Mucosa of descending colon (tissue), 3 donors: ENCODE measurements at regions not wholly inside any gene's neighbourhood (a gene's known extent, or its start where the extent isn't known, plus 50 kb on each side); places are given as distances from the start of the nearest gene placed in this dataset.
"Not testable (repeated sequence)": the region's sequence is repeated elsewhere in the genome, so short reads cannot be mapped to it uniquely, and the experiment has no call there.

Experiments used
- ATAC-seq: fragments of 200-7000 bp; cut with Tn5 transposase; one replicate; pipeline ENCODE4 v1.9.1; 2020; ENCODE audit warnings: mild to moderate bottlenecking, moderate library complexity
- DNase-seq, 3 donors: peaks; one replicate each; pipeline ENCODE4 v3.0.0-alpha.2; 2020
- H3K36me3 ChIP-seq: fragments of 200-600 bp; one replicate; pipeline ENCODE4 v1.8.0; 2021; ENCODE audit warnings: low read depth, mild to moderate bottlenecking
- H3K4me1 ChIP-seq: fragments of 200-600 bp; one replicate; pipeline ENCODE4 v1.8.0; 2021; ENCODE audit warnings: low read depth, mild to moderate bottlenecking
- H3K4me3 ChIP-seq: fragments of 200-600 bp; one replicate; pipeline ENCODE4 v1.8.0; 2021; ENCODE audit warnings: mild to moderate bottlenecking
- H3K9me3 ChIP-seq: fragments of 200-600 bp; one replicate; pipeline ENCODE4 v1.8.0; 2021; ENCODE audit warnings: mild to moderate bottlenecking
- intact Hi-C, 2 donors: fragments of 100-400 bp; cut with DNase I in 1 of 2; cut with micrococcal nuclease in 1 of 2; formaldehyde crosslinking; loops; one replicate each; pipeline versions ENCODE4 v1.11.0 to v1.11.1; 2022; cut with DNase I, micrococcal nuclease
- TF ChIP-seq, protein P1 (sequence below): fragments of 200-600 bp; IDR thresholded peaks from one replicate; pipeline ENCODE4 v1.8.0; 2022; ENCODE audit warnings: antibody characterized with exemption, mild to moderate bottlenecking
- donor health status: DM: no; HTN: no; CAD: no; lungs with moderate emphysema.
- donor health status: DM: no; HTN: no; CAD: no.
- donor health status: DM: no; HTN: yes; CAD: no.

DNA sequence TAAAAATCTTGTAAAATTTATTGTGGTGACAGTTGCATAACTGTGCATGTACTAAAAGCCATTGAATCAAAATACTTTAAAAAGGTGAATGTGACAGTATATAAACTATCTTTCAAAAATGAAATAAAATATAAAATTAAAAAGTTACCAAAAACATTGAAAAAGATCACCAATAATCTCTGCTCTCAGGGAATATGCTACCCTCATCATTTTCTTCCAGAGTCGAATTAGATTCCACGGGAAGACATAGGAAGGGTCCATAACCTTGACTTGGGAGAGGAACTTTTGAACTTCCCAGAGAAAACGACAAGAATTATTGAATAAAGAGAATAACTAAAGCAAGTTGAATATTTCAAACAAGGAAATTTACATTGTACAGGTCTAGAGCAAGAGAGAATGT lies 649.5 kb downstream of the NUP35 start:
- Histone ChIP-seq H3K9me3 (no peaks in the 10 kb centered on the region), H3K4me3 (no peak overlapping the region), H3K36me3 (no peaks in the 10 kb centered on the region), H3K4me1 (no peaks in the 10 kb centered on the region)
- TF ChIP-seq, protein P1, sequence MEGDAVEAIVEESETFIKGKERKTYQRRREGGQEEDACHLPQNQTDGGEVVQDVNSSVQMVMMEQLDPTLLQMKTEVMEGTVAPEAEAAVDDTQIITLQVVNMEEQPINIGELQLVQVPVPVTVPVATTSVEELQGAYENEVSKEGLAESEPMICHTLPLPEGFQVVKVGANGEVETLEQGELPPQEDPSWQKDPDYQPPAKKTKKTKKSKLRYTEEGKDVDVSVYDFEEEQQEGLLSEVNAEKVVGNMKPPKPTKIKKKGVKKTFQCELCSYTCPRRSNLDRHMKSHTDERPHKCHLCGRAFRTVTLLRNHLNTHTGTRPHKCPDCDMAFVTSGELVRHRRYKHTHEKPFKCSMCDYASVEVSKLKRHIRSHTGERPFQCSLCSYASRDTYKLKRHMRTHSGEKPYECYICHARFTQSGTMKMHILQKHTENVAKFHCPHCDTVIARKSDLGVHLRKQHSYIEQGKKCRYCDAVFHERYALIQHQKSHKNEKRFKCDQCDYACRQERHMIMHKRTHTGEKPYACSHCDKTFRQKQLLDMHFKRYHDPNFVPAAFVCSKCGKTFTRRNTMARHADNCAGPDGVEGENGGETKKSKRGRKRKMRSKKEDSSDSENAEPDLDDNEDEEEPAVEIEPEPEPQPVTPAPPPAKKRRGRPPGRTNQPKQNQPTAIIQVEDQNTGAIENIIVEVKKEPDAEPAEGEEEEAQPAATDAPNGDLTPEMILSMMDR: no peak
- ATAC-seq (no peak), DNase-seq (no peak)
- intact Hi-C loops: no loop called here

DNA sequence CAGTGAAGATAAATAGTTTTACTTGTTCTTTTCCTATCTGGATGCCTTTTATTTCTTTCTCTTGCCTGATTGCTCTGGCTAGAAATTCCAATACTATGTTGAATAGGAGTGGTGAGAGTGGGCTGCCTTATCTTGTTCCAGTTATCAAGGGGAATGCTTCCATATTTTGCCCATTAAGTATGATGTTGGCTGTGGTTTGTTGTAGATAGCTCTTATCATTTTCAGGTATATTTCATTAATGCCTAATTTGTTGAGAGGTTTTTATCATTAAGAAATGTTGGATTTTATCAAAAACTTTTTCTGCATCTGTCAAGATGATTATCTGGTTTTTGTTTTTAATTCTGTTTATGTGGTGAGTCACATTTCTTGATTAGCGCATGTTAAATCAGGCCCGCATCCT lies 655.8 kb downstream of the NUP35 start:
- DNase-seq (no peak), ATAC-seq (no peak)
- Histone ChIP-seq H3K4me1 (no peaks in the 10 kb centered on the region), H3K36me3 (no peaks in the 10 kb centered on the region), H3K9me3 (no peaks in the 10 kb centered on the region), H3K4me3 (no peak overlapping the region)
- TF ChIP-seq, protein P1: no peak
- intact Hi-C loops: no loop called here

DNA sequence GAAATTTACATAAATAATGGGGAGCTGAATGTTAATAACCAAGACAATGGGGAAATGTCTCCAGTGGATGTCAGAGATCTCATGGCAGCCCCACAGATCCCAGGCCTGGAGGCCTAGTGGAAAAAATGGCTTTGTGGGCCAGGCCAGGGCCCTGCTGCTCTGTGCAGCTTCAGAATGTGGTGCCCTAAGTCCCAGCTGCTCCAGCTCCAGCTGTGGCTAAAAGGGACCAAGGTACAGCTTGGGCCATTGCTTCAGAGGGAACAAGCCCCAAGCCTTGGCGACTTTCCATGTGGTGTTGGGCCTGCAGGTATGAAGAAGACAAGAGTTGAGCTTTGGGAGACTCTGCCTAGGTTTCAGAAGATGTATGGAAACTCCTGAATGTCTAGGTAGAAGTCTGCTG lies 658.2 kb downstream of the NUP35 start:
- no peak overlapping the region for H3K4me3 ChIP-seq
- H3K4me1 ChIP-seq: no peaks in the 10 kb centered on the region
- no peaks in the 10 kb centered on the region for H3K36me3 ChIP-seq
- intact Hi-C loops: no loop called here
- TF ChIP-seq, protein P1: no peak
- no peaks in the 10 kb centered on the region for H3K9me3 ChIP-seq
- DNase-seq (no peak), ATAC-seq (no peak)

DNA sequence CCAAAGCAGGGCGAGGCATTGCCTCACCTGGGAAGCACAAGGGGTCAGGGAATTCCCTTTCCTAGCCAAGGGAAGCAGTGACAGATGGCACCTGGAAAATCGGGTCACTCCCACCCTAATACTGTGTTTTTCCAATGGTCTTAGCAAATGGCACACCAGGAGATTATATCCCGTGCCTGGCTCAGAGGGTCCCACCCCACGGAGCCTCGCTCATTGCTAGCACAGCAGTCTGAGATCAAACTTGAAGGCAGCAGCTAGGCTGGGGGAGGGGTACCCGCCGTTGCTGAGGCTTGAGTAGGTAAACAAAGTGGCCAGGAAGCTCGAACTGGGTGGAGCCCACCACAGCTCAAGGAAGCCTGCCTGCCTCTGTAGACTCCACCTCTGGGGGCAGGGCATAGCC lies 664.6 kb downstream of the NUP35 start:
- not testable (repeated sequence) for H3K4me1 ChIP-seq, ATAC-seq

DNA sequence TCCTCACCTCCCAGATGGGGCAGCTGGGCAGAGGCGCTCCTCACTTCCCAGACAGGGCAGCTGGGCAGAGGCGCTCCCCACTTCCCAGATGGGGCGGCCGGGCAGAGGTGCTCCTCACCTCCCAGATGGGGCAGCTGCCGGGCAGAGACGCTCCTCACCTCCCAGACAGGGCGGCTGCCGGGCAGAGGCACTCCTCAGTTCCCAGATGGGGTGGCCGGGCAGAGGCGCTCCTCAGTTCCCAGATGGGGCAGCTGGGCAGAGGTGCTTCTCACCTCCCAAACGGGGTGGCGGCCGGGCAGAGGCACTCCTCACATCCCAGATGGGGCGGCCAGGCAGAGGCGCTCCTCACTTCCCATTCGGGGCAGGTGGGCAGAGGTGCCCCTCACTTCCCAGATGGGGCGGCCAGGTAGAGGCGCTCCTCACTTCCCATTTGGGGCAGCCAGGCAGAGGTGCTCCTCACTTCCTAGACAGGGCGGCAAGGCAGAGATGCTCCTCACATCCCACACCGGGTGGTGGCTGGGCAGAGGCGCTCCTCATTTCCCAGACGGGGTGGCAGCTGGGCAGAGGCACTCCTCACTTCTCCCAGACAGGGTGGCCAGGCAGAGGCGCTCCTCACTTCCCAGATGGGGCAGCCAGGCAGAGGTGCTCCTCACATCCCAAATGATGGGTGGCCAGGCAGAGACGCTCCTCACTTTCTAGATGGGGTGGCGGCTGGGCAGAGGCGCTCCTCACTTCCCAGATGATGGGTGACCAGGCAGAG lies 668.1 kb downstream of the NUP35 start:
- DNase-seq: peak in 1 of 3 donors; percentile 49
- H3K36me3 ChIP-seq, H3K4me3 ChIP-seq, ATAC-seq, intact Hi-C loops, H3K4me1 ChIP-seq: not testable (repeated sequence)
- H3K9me3 ChIP-seq: peaks cover 20% of the 10 kb centered on the region

More for the DNA sequence above, 664.6 kb downstream of the NUP35 start:
- DNase-seq, H3K36me3 ChIP-seq, intact Hi-C loops, H3K4me3 ChIP-seq: not testable (repeated sequence)
- peaks cover 20% of the 10 kb centered on the region for H3K9me3 ChIP-seq

DNA sequence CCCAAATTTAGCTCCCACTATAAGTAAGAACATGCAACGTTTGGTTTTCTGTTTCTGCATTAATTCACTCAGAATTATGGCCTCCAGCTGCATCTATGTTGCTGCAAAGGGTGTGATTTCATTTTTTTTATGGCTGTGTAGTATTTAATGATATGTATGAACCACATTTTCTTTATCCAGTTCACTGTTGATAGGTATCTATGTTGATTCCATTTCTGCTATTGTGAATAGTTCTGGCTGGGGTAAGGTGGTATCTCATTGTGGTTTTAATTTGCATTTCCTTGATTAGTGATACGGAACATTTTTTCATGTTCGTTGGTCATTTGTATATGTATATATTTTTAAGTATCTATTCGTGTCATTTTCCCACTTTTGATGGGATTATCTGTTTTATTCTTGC lies 674.3 kb downstream of the NUP35 start:
- H3K4me1 ChIP-seq: no peaks in the 10 kb centered on the region
- no peak overlapping the region for H3K4me3 ChIP-seq
- no peak for ATAC-seq
- DNase-seq: no peak
- intact Hi-C loops: no loop called here
- no peaks in the 10 kb centered on the region for H3K9me3 ChIP-seq
- H3K36me3 ChIP-seq: no peaks in the 10 kb centered on the region
- TF ChIP-seq, protein P1: no peak

DNA sequence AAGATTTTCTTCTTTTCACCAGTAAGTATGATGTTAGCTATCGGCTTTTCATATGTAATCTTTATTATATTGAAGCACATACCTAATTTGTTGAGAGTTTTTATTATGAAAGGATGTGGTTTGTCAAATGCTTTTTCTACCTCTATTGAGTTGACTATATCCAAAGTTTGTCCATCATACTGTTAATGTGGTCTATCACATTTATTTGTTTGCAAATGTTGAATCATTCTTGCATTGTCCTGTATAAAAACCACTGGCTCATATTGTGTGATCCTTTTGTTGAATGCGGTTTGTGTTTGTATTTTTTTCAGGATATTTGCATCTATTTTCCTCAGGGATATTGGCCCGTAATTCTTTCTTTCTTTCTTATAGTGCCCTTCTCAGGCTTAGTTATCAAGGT lies 675.5 kb downstream of the NUP35 start:
- no peaks in the 10 kb centered on the region for H3K4me1 ChIP-seq
- intact Hi-C loops: no loop called here

More for the DNA sequence above, 675.5 kb downstream of the NUP35 start:
- ATAC-seq: no peak
- DNase-seq: no peak
- H3K9me3 ChIP-seq: no peaks in the 10 kb centered on the region
- TF ChIP-seq, protein P1: no peak
- H3K4me3 ChIP-seq: no peak overlapping the region
- no peaks in the 10 kb centered on the region for H3K36me3 ChIP-seq
